Fibroblast of skin of abdomen (primary cell): ENCODE measurements at regions not wholly inside any gene's neighbourhood (a gene's known extent, or its start where the extent isn't known, plus 50 kb on each side); places are given as distances from the start of the nearest gene placed in this dataset.
"Not testable (repeated sequence)": the region's sequence is repeated elsewhere in the genome, so short reads cannot be mapped to it uniquely, and the experiment has no call there.

Source experiments
- DNase-seq: peaks from one replicate; pipeline ENCODE4 v3.0.0-alpha.2; 2013

DNA sequence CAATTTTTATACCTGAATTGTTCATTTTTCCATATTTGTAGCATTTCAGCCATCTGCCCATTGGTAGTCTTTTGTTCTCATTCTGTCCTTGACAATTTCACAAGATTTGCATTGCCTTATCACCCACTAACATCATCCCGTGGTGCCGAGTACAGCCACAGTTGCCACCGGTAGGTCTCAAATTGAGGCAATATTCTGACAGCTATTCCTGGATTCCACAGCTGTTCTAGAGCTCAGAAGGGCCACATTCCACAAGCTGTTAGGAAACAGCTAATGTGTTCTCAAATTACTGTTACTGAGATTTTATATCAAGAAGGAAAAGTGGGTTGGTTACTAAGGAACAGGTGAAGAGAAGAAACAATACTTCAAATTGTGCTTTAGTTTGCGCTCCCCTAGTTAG is 178.8 kb downstream of the RPRM start:
- no peak for DNase-seq

DNA sequence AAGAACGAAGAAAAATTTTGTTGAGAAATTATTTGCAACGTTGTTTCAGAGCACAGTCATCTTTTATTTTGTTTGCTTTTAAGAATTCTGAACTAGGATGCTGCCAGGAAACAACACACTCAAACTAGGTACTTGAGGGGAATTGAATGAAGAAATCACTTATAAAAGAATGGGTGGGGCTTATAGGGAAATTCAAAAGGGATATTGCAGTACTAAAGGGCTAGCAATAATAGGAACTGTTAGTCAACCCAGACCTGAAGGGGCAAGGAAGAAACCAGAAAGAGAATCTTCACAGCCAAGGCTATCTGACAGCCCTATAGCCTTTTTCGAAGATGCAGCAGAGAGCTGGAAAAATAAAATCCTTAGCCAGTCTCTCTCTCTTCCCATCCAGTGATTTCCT is 179.3 kb downstream of the RPRM start:
- no peak for DNase-seq

DNA sequence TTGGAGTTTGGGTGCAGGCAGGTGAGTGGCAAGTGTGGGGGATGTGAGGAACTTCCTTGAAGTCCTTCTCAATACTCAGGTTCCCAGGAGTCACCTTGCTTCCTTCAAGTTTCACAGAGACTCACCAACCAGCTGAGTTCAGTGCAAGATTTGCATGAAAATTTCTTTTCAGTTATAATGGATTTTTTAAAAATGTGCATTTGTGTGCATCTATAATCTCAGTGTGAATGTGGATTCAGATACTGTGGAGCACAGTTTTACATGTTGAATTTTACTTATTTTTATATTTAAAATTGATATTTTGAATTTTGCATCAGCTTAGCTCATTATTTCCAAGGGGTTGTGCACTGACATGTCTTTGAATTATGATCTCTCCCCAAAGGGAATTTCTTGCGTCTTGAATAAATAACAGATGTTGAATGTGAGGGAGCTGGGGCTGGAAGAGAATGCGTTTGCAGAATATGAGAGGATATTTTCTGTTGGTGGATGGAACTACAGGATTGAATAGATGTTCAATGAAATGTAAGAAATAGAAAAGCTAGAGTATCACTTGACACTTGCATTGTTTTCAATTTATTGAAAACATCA is 184.3 kb downstream of the RPRM start:
- no peak for DNase-seq

DNA sequence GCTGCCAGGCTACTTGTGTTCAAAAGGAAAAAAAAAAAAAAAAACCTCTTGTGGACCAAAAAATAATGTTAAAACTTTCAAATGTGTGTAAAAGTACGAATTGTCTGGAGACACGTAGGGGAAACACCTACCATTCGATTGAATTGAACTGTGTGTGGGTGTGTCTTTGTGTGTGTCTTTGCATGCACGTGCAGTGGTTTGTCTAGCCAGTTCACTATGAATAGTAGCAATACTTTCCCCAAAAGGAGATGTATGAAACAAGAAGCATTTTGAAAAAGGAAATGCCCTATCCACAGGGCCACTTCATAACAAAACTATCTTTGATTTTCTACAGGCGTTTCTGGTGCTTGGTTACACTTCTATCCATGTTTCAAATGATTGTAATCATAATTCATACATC is 186.8 kb downstream of the RPRM start:
- DNase-seq = no peak

DNA sequence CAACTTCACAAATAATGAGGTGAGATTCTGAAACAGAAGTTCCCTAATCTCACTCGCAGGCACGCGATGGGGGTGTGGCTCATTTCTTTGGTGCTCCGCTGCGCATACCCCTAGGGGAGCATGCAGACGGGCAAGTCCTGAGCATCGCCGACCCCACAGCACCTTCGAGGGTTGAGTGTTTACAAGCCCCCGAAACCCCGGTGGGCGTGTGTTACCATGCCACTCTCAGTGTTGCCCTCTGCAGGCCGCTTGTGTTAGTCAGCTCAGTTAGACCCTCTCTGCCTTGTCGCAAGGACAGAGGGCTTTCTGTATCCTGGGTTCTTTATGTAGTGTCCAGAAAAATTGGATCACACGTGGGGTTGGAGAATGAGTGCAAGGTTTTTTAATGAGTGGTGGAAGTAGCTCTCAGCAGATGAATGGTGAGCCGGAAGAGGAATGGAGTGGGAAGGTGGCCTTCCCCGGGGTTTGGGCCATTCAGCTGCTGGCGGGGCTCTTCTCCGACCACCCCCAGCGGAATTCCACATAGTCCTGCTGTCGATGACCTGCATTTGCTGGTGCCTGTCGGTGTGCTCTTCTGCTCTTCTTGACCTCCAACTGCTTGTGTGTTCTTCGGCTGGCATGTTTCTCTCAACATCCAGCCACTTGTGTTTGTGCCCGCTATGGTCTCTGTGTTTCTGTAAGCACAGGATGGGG is 191.3 kb downstream of the RPRM start:
- no peak for DNase-seq

DNA sequence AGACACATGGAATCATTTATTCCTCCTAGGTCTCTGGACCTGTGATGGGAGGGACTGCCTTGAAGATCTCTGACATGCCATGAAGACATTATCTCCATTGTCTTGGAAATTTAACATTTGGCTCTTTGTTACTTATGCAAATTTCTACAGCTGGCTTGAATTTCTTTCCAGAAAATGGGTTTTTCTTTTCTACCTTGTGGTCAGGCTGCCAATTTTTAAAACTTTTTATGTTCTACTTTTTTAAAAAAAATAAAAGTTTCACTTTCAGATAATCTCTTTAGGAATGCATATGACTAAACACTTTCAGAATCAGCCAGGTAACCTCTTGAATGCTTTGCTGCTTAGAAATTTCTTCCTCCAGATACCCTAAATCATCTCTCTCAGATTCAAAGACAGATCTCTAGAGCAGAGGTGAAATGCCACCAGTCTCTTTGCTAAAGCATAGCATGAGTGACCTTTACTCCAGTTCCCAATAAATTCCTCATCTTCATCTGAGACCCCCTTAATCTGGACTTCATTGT is 209.6 kb downstream of the RPRM start:
- DNase-seq = no peak

DNA sequence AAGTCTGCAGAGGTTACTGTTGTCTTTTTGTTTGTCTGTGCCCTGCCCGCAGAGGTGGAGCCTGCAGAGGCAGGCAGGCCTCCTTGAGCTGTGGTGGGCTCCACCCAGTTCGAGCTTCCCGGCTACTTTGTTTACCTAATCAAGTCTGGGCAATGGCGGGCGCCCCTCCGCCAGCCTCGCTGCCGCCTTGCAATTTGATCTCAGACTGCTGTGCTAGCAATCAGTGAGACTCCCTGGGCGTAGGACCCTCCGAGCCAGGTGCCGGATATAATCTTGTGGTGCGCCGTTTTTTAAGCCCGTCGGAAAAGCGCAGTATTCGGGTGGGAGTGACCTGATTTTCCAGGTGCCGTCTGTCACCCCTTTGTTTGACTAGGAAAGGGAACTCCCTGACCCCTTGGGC is 221.7 kb downstream of the RPRM start:
- not testable (repeated sequence) for DNase-seq

DNA sequence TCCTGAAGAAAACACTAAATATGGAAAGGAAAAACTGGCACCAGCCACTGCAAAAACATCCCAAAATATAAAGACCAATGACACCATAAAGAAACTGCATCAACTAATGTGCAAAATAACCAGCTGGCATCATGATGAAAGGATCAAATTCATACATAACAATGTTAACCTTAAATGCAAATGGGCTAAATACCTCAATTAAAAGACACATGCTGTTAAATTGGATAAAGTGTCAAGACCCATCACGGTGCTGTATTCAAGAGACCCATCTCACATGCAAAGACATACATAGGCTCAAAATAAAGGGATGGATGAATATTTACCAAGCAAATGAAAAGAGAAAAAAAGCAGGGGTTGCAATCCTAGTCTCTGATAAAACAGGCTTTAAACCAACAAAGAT is 231.9 kb downstream of the RPRM start:
- not testable (repeated sequence) for DNase-seq

DNA sequence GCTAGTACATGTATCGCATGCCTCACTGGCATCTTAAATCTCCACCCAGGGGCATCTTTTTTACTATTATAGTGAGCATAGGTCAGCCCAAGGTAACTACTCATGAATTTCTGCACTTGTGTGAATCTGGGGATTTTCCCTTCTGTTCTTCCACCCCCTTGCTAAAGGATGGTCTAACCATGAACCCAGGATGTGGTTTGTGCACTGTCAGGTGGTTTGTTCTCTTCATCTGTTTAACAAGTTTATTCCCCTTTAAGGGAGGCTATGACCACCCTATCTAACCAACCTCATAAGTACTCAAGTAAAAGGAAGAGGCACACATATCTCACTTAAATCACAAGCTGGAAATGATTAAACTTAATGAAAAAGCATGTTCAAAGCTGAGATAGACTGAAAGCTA is 243.0 kb downstream of the RPRM start:
- DNase-seq = no peak

DNA sequence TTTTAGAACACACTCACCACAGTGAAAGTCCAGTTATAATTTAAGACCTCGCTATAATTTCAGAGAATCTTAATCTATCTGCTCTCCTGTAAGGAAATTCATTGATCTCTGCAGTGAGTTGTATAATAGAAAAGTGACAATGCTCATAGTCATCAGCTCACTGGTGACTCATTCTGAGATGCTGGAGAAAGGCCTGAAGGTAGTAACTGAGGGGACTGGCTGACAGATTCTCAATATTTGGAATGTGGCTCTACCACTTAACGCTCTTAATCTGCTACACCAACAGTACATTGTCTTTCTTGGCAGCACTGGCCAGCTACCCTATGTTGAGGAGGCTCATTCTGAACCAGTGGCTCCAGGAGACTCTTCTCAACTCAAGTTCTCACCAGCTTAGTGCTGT is 246.1 kb downstream of the RPRM start:
- no peak for DNase-seq

DNA sequence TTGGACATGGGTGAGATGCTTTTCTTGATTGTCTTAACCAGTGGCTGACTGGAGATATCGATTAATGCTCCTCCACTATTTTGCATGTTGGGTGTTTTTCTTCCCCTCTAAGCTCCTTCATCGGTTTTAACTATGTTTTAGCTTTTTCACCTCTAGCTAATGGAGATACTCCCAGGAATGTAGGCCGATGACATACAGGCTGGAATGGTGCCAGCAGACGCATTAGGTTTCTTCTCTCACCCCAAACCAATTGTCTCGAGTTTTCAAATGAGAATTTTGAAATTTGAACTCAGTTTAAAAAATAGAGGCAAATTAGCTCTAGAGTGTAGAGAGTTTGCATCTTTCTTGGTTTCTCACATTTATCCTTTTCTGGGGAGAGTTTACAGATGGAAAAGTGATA is 247.6 kb downstream of the RPRM start:
- no peak for DNase-seq

DNA sequence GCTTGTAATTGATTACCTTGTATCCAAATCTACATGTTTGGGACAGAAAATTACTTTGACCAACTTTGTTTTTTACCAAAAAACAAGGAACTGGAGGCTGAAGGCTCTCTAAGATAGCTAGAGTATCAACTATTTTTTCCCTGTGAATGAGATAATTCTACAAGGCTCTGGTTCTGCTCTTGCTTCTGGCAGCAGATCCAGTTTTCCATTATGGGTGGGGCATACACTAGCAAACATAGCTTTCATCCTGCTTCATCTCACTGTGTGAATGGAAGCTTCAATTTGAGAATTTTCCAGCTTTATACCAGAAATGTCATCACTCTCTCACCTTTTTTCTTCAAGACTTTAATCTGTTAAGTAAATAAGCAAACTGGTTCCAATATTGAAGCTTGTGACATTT is 249.7 kb downstream of the RPRM start:
- no peak for DNase-seq

DNA sequence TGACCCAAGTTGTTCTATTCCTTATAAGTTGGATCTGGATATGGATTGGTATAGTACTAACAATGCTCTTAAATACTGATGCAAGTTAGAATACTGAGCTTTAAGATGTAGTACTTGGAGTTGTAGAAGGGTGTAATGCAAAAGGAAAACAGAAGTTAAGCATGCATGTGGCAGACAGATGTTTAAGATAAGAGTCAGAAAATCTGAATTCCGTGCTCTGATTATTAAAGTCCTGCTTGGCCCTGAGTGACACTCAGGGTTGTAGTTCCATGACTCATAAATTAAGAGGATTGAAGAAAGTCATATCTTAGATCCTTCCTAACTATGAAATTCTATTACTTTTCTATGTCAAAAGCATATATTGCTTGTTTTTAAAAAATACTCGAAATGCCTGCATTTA is 250.6 kb downstream of the RPRM start:
- DNase-seq = no peak

DNA sequence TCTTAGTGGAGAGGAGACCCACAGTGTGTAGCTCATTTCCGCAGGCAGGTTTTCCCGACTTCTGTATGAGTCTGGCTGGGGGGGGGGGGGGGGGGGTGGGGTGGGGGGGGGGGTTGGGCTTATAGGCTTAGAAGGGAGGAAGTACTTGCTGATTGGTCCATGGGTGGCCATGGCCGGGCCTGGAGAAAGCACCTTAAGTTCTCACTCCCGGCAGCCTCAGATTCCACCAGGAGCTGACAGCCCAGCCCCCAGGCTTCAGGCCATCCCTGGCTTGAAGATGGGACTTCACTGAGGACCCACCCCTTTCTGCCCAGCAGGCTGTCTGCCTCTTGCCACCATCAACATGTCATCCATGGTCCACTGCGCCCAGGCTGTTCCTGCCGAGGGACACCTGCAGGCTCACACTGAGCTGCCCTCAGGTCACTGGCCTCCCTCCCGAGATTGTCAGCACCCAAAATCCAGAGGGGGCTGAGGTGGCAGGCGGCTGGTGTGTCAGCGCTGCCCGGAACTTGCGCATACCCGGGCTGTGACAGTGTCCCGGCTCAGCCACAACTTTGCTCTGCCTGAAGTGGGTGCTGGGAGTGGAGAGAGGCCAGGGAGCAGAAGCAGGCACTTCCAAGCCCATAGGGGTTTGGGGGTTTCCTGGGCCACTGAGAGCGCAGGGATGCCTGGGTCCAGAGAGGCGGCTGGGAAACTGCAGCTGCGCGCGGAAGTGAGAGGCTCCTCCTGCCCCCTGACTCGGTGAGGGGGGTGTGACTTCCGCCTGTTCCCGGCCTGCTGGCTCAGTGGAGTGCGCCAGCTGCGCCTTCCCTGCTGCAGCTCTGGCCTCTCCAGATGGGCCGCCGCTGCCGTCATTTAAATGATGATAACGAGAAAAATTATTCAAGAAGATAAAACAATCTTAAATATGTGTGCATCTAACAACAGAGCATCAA is 256.1 kb downstream of the RPRM start:
- no peak for DNase-seq

DNA sequence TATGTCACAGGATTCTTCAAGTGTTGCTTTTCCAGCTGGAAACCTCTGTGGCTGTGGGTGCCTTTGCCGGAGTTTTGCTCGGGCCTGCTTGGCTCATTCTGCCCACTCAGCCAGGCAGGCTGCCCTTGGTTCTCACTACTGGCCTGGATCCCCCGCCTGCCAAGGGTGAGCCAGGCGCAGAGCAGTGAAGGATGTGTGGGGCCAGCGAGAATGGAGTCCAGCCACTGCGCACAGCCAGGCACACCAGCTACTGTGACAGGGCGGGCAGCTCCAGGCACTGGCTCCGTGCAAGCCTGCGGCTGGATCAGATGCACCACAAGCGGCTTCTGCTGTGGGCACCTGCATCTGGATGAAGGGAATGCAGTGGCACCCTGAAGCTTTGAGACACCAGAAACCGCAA is 257.1 kb downstream of the RPRM start:
- no peak for DNase-seq

DNA sequence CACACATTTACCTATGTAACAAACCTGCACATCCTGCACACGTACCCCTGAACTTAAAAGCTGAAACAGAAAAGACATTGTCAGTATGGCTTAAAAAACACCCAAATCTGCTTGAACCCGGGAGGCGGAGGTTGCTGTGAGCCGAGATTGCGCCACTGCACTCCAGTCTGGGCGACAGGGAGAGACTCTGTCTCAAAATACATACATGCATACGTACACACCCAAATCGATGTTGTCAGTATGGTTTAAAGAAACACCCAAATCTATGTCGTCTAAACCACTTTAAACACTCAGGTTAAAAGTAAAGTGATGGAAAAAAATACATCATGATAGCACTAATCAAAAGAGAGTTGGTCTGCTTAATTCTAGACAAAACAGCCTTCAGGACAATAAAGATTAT is 257.5 kb downstream of the RPRM start:
- DNase-seq = no peak

DNA sequence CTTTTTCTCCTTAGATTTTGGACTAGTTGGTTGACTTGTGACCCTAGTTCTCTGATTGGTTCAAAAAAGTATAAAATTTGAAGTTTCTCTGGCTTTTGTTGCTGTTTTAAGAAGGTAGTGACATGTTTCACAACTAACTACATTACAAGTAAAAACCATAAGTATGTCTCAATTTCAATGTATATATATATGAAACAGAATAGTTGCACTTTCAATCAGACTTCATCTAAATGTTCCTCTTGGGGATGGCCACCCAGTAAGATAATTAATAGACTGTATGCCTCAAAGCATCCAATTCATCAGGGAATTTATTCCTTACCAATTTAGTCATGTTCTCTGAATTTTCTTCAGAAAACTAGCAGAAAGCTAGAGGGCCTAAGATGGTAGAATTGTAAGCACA is 259.7 kb downstream of the RPRM start:
- no peak for DNase-seq

DNA sequence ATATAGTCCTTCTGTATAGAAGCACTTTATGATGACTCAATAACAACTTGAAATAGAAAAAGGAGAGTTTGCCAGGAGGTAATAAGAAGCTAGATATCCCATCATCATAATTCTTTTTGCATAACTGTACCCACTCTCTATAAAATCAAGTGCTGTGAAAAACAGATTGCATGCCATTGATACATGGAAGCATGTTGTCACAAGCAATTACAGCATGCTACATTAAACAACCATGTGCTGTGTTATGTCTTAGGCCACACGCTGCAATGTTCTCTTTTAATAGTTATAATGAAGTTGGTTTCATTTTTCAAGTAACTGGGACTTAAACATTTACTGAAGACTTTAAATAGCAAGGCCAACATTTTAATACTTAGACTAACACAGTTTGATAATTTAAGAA is 264.2 kb downstream of the RPRM start:
- no peak for DNase-seq

DNA sequence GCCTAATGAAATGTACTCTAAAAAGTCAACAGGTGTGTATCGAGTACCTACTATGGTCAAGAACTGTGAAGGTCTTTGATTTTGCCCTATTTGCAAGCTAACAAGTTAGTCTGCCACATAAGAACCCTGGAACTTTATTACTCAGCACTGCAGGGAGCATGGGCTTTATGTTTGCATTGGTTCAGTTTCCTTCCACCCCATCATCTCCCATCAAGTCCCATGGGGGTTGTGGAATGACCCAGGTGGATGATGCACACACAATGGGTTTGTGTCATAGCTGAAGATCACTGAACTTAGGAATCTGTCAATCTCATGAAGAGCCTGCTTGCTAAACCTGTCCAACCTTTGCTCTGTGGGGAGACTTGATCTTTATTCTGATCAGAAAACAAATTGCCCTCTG is 265.5 kb downstream of the RPRM start:
- DNase-seq = no peak

DNA sequence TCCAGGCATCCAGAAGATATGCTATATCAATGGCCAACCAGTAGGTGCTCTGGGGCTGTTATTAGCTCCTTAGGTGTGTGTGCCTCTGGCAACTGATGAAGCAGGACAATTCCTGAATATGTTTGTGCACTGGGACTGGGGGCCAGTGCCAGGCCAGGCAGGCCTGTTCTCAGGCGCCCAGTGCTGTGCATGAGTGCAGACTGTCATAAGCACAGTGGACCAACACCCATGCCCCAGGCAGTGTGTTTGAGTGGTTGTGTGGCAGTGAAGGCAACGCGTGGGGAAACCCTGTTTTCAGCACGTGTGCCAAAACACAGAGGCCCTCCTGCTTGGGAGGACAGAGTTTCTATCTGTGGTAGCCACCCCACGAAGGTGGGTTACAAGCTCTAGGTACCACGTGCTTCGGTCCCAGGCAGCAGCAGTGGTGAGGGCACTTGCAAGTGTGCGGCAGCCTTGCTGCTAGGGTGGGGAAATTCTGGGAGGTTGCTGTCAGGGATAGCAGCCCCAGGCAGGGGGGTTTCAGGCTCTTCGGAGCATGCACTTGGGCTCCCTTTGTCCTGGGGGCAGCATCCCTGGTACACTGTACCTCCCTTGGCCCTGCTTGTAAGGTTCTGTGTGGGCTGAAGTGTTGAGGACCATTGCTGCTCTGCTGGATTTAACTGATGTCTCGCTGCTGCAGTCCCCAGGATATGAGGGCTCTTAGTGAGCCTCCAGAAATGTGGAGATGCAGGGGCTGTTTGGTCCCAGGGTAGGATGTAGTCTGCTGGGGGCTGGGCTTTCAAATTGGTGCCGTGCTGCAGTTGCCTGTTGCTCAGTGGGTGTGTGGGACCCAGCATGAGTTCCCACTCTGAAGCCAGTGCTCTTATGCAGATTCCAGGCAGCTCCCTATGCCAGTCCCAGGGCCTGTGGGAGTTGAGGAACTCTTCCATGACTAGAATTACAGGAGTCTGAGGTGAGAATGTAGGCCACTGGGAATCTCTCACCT is 280.9 kb downstream of the RPRM start:
- DNase-seq = no peak

DNA sequence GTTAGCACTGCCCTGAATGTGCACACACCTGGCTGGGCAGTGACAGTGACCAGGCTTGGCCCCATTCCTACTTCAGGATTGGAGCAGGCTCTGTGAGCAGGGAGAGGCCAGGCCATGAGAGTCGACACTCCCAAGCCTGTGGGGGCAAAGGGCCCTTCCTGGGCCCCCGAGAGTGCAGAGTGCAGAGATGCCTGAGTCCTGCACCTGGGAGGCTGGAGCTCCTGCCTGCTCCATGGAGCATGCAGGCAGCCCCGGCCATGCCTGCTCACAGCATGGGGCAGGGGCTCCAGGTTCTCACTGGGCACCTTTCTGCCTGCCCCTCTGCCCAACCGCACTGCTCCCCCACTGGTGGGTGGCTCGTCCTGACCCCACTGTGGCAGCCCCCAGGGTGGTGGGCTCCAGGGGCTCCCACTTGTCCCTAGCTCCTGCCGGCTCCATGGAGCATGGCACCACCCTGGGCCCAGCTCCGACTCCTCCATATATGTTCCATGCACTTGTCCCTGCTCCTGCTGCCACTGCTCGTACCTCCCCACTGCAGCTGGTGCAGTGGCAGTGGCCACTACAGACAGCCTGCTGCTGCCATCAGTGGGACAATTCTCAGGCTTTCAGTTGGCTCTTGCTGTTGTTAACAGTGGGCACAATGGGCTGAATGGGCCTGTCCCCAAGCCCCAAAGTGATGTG is 282.0 kb downstream of the RPRM start:
- no peak for DNase-seq

DNA sequence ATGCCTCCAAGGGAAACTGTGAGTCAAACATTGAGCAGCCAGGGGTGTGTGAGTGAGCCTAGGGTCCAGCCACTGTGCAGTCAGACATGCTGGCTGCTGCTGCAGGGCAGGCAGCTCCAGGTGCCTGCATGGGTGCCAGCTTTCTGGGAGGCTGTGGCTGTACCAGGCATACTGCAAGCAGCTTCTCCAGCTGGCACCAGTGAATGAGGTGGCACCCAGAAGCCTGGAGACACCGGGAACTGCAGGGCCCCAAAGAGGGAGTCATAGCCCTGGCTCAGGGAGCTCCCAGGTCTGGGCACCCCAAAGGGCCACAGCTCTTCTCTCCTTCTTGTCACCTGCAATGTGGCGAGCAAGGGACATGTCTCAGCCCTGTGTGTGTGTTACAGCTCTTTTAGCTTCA is 283.2 kb downstream of the RPRM start:
- no peak for DNase-seq
